ENCODE measurements at regions not wholly inside any gene's neighbourhood (a gene's known extent, or its start where the extent isn't known, plus 50 kb on each side); places are given as distances from the start of the nearest gene placed in this dataset.

DNA sequence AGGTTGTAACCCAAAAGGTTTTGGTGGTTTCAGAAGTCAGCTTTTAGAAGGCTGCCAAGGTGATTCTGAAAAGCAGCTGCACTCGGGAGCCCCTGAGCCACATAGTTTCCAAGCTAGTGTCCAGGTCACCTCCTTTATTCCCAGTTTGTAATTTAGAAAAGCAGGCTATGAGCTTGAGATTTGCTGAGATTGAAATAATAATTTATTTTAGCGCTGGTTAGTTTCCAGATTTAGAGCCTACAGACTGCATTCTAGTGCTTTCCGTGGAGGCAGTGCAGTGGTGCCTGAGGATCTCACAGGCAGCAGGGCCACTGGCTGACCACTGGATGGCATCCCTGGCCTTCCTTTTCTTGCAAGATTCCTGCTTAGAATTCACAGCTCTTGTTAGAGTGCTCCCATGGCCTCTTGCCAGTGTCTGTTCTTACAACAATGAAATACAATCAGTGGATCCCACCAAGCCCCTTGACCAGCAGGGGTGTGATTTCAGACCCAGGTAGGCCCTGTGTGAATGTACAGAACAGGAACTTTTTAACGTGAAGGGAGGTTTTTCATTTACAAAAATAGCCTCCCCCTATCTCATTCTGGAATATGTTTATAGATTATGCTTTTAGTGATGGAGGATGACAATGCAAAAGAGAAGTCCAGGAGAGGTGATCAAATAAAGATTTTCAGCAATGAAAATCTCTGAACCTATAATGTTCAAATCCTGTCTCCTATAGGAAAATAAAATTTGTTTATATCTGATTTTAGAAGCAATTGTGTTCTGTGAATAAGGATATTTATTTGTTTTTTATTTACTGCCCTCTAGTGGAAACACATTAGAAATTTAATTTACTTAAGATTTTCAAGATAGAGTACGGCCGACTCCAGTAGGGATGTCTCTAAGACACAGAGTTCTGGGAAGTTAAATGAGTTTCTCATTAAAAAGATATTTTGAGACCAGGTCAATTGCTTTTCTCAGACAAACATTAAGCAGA, 362.1 kb upstream of the STXBP6 start:
- no peak for DNase-seq

DNA sequence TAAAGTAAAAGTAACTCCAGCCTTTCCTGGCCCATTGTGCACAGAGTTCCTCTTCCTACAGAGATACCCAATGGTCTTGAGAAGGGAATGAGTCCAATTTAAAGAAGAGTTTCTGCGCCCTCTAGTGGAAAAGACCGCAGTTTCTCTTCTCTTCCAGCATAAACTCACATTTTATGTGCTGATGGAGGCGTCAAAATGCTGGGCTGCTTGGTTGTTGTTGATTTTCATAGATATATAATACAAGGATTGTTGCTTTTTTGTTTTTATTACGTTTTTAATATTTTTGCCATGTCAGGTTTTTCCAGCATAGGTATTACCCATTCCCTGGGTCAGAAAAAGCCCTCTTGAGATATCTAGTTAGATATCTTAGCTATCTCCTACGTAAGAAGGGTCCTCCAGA, 356.9 kb upstream of the STXBP6 start:
- DNase-seq, result peak; percentile 20

More for the DNA sequence above, 362.1 kb upstream of the STXBP6 start:
- H3K9me3 ChIP-seq (ENCODE audit: severe bottlenecking), result no peaks in the 10 kb centered on the region
- H3K27me3 ChIP-seq (ENCODE audit: insufficient read depth, low read depth, severe bottlenecking), result peaks cover 18% of the 10 kb centered on the region
- H3K27ac ChIP-seq, result no peak overlapping the region
- H3K4me3 ChIP-seq (ENCODE audit: low read depth, low read length), result no peak overlapping the region
- TF ChIP-seq CTCF (IDR thresholded peaks at IDR 0.05; ENCODE audit: low read depth, low read length), result peak; percentile 16; the same call in 1 of the 2 replicates
- no peaks in the 10 kb centered on the region for H3K36me3 ChIP-seq

GRCh38 chr14:25400607-25401206, 350.8 kb upstream of the STXBP6 start:
- DNase-seq, result peak; percentile 26
- H3K36me3 ChIP-seq, result no peaks in the 10 kb centered on the region
- no peak overlapping the region for H3K27ac ChIP-seq
- peaks cover 19% of the 10 kb centered on the region for H3K27me3 ChIP-seq (ENCODE audit: insufficient read depth, low read depth, severe bottlenecking)
- H3K9me3 ChIP-seq (ENCODE audit: severe bottlenecking), result no peaks in the 10 kb centered on the region
- no peak overlapping the region for H3K4me3 ChIP-seq (ENCODE audit: low read depth, low read length)
- TF ChIP-seq CTCF (IDR thresholded peaks at IDR 0.05; ENCODE audit: low read depth, low read length), result peak; percentile 77

More for the DNA sequence above, 356.9 kb upstream of the STXBP6 start:
- no peak overlapping the region for H3K27ac ChIP-seq
- peaks cover 22% of the 10 kb centered on the region for H3K27me3 ChIP-seq (ENCODE audit: insufficient read depth, low read depth, severe bottlenecking)
- peak; percentile 63 for TF ChIP-seq CTCF (IDR thresholded peaks at IDR 0.05; ENCODE audit: low read depth, low read length)
- no peaks in the 10 kb centered on the region for H3K9me3 ChIP-seq (ENCODE audit: severe bottlenecking)
- no peaks in the 10 kb centered on the region for H3K36me3 ChIP-seq
- H3K4me3 ChIP-seq (ENCODE audit: low read depth, low read length), result no peak overlapping the region

- no peak for TF ChIP-seq CTCF (IDR thresholded peaks at IDR 0.05; ENCODE audit: low read depth, low read length)
- Histone ChIP-seq H3K4me3 (ENCODE audit: low read depth, low read length) (no peak overlapping the region), H3K9me3 (ENCODE audit: severe bottlenecking) (no peaks in the 10 kb centered on the region), H3K36me3 (no peaks in the 10 kb centered on the region), H3K27ac (no peak overlapping the region), H3K27me3 (ENCODE audit: insufficient read depth, low read depth, severe bottlenecking) (peaks cover 16% of the 10 kb centered on the region)
- no peak for DNase-seq
Measured at GRCh38 chr14:25396128-25396527, 346.2 kb upstream of the STXBP6 start.

DNA sequence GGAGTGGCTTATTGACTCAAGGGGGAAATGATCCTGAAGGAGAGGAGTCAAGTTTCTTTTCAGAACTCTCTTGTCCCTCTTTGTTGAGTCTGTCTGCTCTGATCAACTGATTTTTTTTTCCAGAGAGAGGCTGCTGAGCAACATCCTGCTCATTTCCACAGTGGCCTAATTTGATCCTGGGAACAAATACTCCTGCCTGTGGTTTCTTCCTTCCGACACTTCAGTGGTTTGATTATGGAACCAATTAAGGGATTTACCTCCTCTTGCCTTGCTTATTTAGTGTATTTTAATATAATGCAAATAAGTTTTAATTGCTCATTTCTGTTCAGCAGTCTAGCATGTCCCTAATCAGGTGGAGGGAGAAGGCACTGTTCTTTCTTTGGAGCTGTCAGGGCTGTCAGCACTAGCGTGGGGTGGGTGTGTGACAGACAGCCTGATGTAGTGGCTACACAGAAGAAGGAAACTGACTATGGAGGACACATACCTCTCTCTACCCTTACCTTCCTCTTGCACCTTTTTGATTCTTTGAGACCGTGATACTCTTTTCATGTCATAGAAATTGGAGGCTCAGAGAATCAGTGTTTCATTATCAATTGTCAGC, 344.9 kb upstream of the STXBP6 start:
- Histone ChIP-seq H3K27me3 (ENCODE audit: insufficient read depth, low read depth, severe bottlenecking) (peaks cover 12% of the 10 kb centered on the region), H3K9me3 (ENCODE audit: severe bottlenecking) (no peaks in the 10 kb centered on the region), H3K4me3 (ENCODE audit: low read depth, low read length) (no peak overlapping the region), H3K27ac (no peak overlapping the region), H3K36me3 (no peaks in the 10 kb centered on the region)
- TF ChIP-seq CTCF (IDR thresholded peaks at IDR 0.05; ENCODE audit: low read depth, low read length), result no peak
- DNase-seq, result no peak

All from WERI-Rb-1 (cell line).